Panc1 (cell line): ENCODE measurements at regions not wholly inside any gene's neighbourhood (a gene's known extent, or its start where the extent isn't known, plus 50 kb on each side); places are given as distances from the start of the nearest gene placed in this dataset.
A peak's percentile ranks its signal among the peaks of the same experiment; 100 is the strongest.

Source experiments
- ATAC-seq: fragments of 200-7000 bp; cut with Tn5 transposase; 2 replicates; pipeline ENCODE4 v1.9.1; 2020; ENCODE audit warnings: mild to moderate bottlenecking, moderate library complexity
- BruUV-seq: library from RNA; stranded (reverse); fragments of 400-500 nt; replicated peaks from 2 replicates; lab custom pipeline; 2021; lab: Mats Ljungman, UMichigan
- CTCF ChIA-PET: fragments of 300-600 bp; sonication (Branson Sonifier 250); formaldehyde crosslinking; loops from one replicate; lab custom pipeline; 2022; ENCODE audit warnings: antibody characterized with exemption; lab: Charles Lee
- POLR2A ChIA-PET: fragments of 300-600 bp; sonication (Branson Sonifier 250); formaldehyde crosslinking; loops from one replicate; lab custom pipeline; 2022; ENCODE audit warnings: antibody characterized with exemption; lab: Charles Lee
- DNase-seq: peaks from one replicate; pipeline ENCODE4 v3.0.0-alpha.2; 2010; ENCODE audit warnings: low read depth, low spot score
- H3K27ac ChIP-seq: 2 replicates; pipeline ENCODE4 v1.5.1; 2011; ENCODE audit warnings: mild to moderate bottlenecking, low read length, inconsistent platforms
- H3K27me3 ChIP-seq: fragments of 200-500 bp; sonication (Bioruptor generic); 2 replicates; pipeline ENCODE4 v1.6.0; 2014; ENCODE audit warnings: low read length, inconsistent platforms; ENCODE audit not compliant: control insufficient read depth, insufficient read depth
- H3K36me3 ChIP-seq: fragments of 200-500 bp; sonication (Bioruptor generic); 2 replicates; pipeline ENCODE4 v1.5.1; 2014; ENCODE audit warnings: inconsistent platforms, mild to moderate bottlenecking, low read length, moderate library complexity; ENCODE audit not compliant: control insufficient read depth, insufficient read depth
- H3K4me1 ChIP-seq: 2 replicates; pipeline ENCODE4 v1.5.1; 2011; ENCODE audit warnings: inconsistent platforms, mild to moderate bottlenecking, low read length, moderate library complexity; ENCODE audit not compliant: control insufficient read depth, insufficient read depth
- H3K4me3 ChIP-seq, 2 experiments: 2 replicates each; pipeline ENCODE4 v1.5.1; 2011 to 2012; ENCODE audit warnings: low read depth in 2 of 2, low read length in 2 of 2, mild to moderate bottlenecking in 2 of 2, inconsistent platforms in 1 of 2, moderate library complexity in 1 of 2
- H3K9me3 ChIP-seq: fragments of 200-500 bp; sonication (Bioruptor generic); 2 replicates; pipeline ENCODE4 v1.5.1; 2014; ENCODE audit warnings: low read depth, mild to moderate bottlenecking, inconsistent platforms, low read length, moderate library complexity; ENCODE audit not compliant: control insufficient read depth, insufficient read depth
- POLR2AphosphoS5 ChIP-seq: IDR thresholded peaks from 2 replicates; pipeline ENCODE4 v1.6.1; 2012; ENCODE audit warnings: mild to moderate bottlenecking, low read depth, low read length, moderate library complexity
- REST ChIP-seq, 2 experiments: IDR thresholded peaks; 2 replicates each; pipeline ENCODE4 v1.6.1; 2011 to 2012; ENCODE audit warnings: low read depth in 2 of 2, control low read depth in 1 of 2, low read length in 1 of 2, mild to moderate bottlenecking in 1 of 2, moderate library complexity in 1 of 2; ENCODE audit not compliant: insufficient read depth in 1 of 2
- SIN3A ChIP-seq: IDR thresholded peaks from 2 replicates; pipeline ENCODE4 v1.6.1; 2012; ENCODE audit warnings: low read depth, mild to moderate bottlenecking, low read length, moderate library complexity, borderline replicate concordance; ENCODE audit not compliant: insufficient read depth
- TCF7L2 ChIP-seq: IDR thresholded peaks from 2 replicates; pipeline ENCODE4 v1.6.1; 2011; ENCODE audit warnings: mild to moderate bottlenecking, low read depth, low read length, inconsistent platforms
- in situ Hi-C: cut with HindIII; loops from 2 replicates; pipeline ENCODE4 v1.10.0; 2016; ENCODE audit warnings: low sequenced_read_pairs, low pct_unique_long_range_greater_than_20kb
- intact Hi-C: fragments of 100-400 bp; cut with micrococcal nuclease; formaldehyde crosslinking; loops from one replicate; pipeline ENCODE4 v1.10.0; 2022; ENCODE audit not compliant: unreplicated experiment
- TF ChIP-seq, protein P1 (sequence below): fragments of 450-650 bp; IDR thresholded peaks from 2 replicates; pipeline ENCODE4 v1.5.1; 2017; ENCODE audit warnings: mild to moderate bottlenecking

GRCh38 chr5:142420561-142421227 lies 95.9 kb upstream of the SPRY4 start:
- ChIA-PET CTCF (no interaction called here), POLR2A (interaction anchor here (0.6 to 0.7 kb wide), 3 partner anchors 187 to 1161 kb away, joined by 4 to 18 read pairs (median 5); no protein-coding TSS in a partner anchor)
- no peak for ATAC-seq
- Histone ChIP-seq H3K4me3 (no peak overlapping the region), H3K27ac (no peak overlapping the region), H3K9me3 (no peaks in the 10 kb centered on the region), H3K27me3 (no peaks in the 10 kb centered on the region), H3K4me1 (0 out of 2 replicates have a peak, but pooled peaks cover 5% of the 10 kb centered on the region), H3K36me3 (no peaks in the 10 kb centered on the region)
- in situ Hi-C loops (no loop called here), intact Hi-C loops (no loop called here)
- DNase-seq: no peak
- TF ChIP-seq REST (IDR thresholded peaks at IDR 0.05; ENCODE audit: insufficient read depth in 1 of 2, low read depth in 2 of 2, low read length in 1 of 2) (no peak), TCF7L2 (no peak), SIN3A (no peak), POLR2AphosphoS5 (no peak)
- TF ChIP-seq, protein P1, sequence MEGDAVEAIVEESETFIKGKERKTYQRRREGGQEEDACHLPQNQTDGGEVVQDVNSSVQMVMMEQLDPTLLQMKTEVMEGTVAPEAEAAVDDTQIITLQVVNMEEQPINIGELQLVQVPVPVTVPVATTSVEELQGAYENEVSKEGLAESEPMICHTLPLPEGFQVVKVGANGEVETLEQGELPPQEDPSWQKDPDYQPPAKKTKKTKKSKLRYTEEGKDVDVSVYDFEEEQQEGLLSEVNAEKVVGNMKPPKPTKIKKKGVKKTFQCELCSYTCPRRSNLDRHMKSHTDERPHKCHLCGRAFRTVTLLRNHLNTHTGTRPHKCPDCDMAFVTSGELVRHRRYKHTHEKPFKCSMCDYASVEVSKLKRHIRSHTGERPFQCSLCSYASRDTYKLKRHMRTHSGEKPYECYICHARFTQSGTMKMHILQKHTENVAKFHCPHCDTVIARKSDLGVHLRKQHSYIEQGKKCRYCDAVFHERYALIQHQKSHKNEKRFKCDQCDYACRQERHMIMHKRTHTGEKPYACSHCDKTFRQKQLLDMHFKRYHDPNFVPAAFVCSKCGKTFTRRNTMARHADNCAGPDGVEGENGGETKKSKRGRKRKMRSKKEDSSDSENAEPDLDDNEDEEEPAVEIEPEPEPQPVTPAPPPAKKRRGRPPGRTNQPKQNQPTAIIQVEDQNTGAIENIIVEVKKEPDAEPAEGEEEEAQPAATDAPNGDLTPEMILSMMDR: no peak
- BruUV-seq: no TSS peak

DNA sequence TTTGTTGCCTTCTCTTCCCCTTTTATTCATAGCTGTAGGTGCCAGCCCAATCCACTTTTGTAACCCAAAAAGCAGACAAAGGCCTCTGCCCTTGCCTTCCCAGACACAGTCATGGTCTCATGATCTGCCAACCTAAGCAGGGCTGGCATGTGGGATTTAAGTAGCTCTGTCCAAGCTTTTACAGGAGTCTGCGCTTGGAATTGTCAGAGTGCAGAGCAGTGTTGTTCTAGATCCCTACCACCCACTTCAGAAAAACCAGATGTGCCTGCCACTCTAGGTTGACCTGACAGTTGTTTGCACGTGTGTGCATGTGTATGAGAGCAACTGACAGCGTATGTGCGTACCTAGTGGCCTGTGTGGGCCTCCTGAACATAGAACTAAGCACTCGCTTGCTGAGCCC lies 87.8 kb upstream of the SPRY4 start:
- H3K4me1 ChIP-seq: no peaks in the 10 kb centered on the region
- intact Hi-C loops (no loop called here), in situ Hi-C loops (no loop called here)
- ChIA-PET CTCF (interaction anchor here (0.6 kb wide), 1 partner anchor 125 kb away, joined by 3 read pairs; no protein-coding TSS in a partner anchor), POLR2A (no interaction called here)
- H3K27me3 ChIP-seq: no peaks in the 10 kb centered on the region
- ATAC-seq: 0 out of 2 replicates have a peak, but pooled peaks have one; percentile 17
- no peak for DNase-seq
- no TSS peak for BruUV-seq
- H3K4me3 ChIP-seq: no peak overlapping the region
- TF ChIP-seq REST (IDR thresholded peaks at IDR 0.05; ENCODE audit: insufficient read depth in 1 of 2, low read depth in 2 of 2, low read length in 1 of 2) (no peak), POLR2AphosphoS5 (no peak), TCF7L2 (no peak), SIN3A (no peak)
- TF ChIP-seq, protein P1: no peak
- no peak overlapping the region for H3K27ac ChIP-seq
- no peaks in the 10 kb centered on the region for H3K9me3 ChIP-seq
- no peaks in the 10 kb centered on the region for H3K36me3 ChIP-seq
